Neutrophil (primary cell): ENCODE measurements at regions not wholly inside any gene's neighbourhood (a gene's known extent, or its start where the extent isn't known, plus 50 kb on each side); places are given as distances from the start of the nearest gene placed in this dataset.

Experiments
- H3K27ac ChIP-seq: fragments of 200-600 bp; sonication (generic); 2 replicates; pipeline ENCODE4 v1.5.1; 2016; ENCODE audit warnings: mild to moderate bottlenecking, moderate library complexity
- H3K27me3 ChIP-seq: fragments of 200-600 bp; sonication (generic); 2 replicates; pipeline ENCODE4 v1.6.0; 2016; ENCODE audit warnings: mild to moderate bottlenecking
- H3K36me3 ChIP-seq: fragments of 200-600 bp; sonication (generic); 2 replicates; pipeline ENCODE4 v1.5.1; 2017
- H3K4me1 ChIP-seq, 2 experiments: fragments of 200-600 bp in 1 of 2; sonication (generic) in 1 of 2; 1 replicate in 1 of 2; 2 replicates in 1 of 2; pipeline versions ENCODE4 v1.5.1 to v1.6.1; 2013 to 2016; ENCODE audit warnings: low read depth in 1 of 2, low read length in 1 of 2, mild to moderate bottlenecking in 1 of 2, moderate library complexity in 1 of 2; ENCODE audit not compliant: control insufficient read depth in 1 of 2, insufficient read depth in 1 of 2
- H3K4me3 ChIP-seq, 2 experiments: fragments of 200-600 bp in 1 of 2; sonication (generic) in 1 of 2; 1 replicate in 1 of 2; 2 replicates in 1 of 2; pipeline ENCODE4 v1.5.1; 2013 to 2016; ENCODE audit warnings: low read depth in 1 of 2, low read length in 1 of 2, mild to moderate bottlenecking in 1 of 2, moderate library complexity in 1 of 2
- H3K9me3 ChIP-seq: fragments of 200-600 bp; sonication (generic); 2 replicates; pipeline ENCODE4 v1.5.1; 2016
- CTCF ChIP-seq: fragments of 200-600 bp; sonication (generic); IDR thresholded peaks from 2 replicates; pipeline ENCODE4 v1.5.1; 2016; ENCODE audit warnings: antibody characterized with exemption

- no peak overlapping the region for H3K4me3 ChIP-seq
- no peaks in the 10 kb centered on the region for H3K27me3 ChIP-seq
- H3K27ac ChIP-seq, result no peak overlapping the region
- no peaks in the 10 kb centered on the region for H3K4me1 ChIP-seq
- TF ChIP-seq CTCF, result no peak
- H3K36me3 ChIP-seq, result no peaks in the 10 kb centered on the region
- H3K9me3 ChIP-seq, result no peaks in the 10 kb centered on the region
Measured at GRCh38 chr11:109956124-109956793, 136.9 kb upstream of the ZC3H12C start.

- Histone ChIP-seq H3K4me1 (no peaks in the 10 kb centered on the region), H3K9me3 (no peaks in the 10 kb centered on the region), H3K36me3 (no peaks in the 10 kb centered on the region), H3K27ac (no peak overlapping the region), H3K4me3 (no peak overlapping the region), H3K27me3 (no peaks in the 10 kb centered on the region)
- no peak for TF ChIP-seq CTCF
Measured at GRCh38 chr11:109957000-109957399, 136.2 kb upstream of the ZC3H12C start.

GRCh38 chr11:109957601-109958000, 135.6 kb upstream of the ZC3H12C start:
- no peaks in the 10 kb centered on the region for H3K4me1 ChIP-seq
- TF ChIP-seq CTCF, result no peak
- H3K27me3 ChIP-seq, result no peaks in the 10 kb centered on the region
- H3K4me3 ChIP-seq, result no peak overlapping the region
- no peak overlapping the region for H3K27ac ChIP-seq
- no peaks in the 10 kb centered on the region for H3K9me3 ChIP-seq
- H3K36me3 ChIP-seq, result no peaks in the 10 kb centered on the region

- Histone ChIP-seq H3K4me1 (no peaks in the 10 kb centered on the region), H3K27me3 (no peaks in the 10 kb centered on the region), H3K36me3 (no peaks in the 10 kb centered on the region), H3K27ac (no peak overlapping the region), H3K4me3 (no peak overlapping the region), H3K9me3 (no peaks in the 10 kb centered on the region)
- no peak for TF ChIP-seq CTCF
Measured at GRCh38 chr11:109958131-109958820, 134.9 kb upstream of the ZC3H12C start.

- H3K27ac ChIP-seq, result no peak overlapping the region
- no peaks in the 10 kb centered on the region for H3K9me3 ChIP-seq
- no peaks in the 10 kb centered on the region for H3K36me3 ChIP-seq
- no peaks in the 10 kb centered on the region for H3K4me1 ChIP-seq
- no peaks in the 10 kb centered on the region for H3K27me3 ChIP-seq
- TF ChIP-seq CTCF, result no peak
- H3K4me3 ChIP-seq, result no peak overlapping the region
Measured at GRCh38 chr11:109958821-109959166, 134.4 kb upstream of the ZC3H12C start.
